ENCODE measurements at regions not wholly inside any gene's neighbourhood (a gene's known extent, or its start where the extent isn't known, plus 50 kb on each side); places are given as distances from the start of the nearest gene placed in this dataset.

GRCh38 chr20:48090314-48090713 is 305.0 kb upstream of the SULF2 start:
- Histone ChIP-seq H3K27ac (replicated peaks) (no peak overlapping the region), H3K4me3 (replicated peaks; ENCODE audit: insufficient read depth, low read length) (no peak overlapping the region), H3K27me3 (ENCODE audit: insufficient read depth, poor library complexity, severe bottlenecking) (no peaks in the 10 kb centered on the region)
- DNase-seq (ENCODE audit: low read depth in 1 of 2, low spot score in 1 of 2), result no peak
- TF ChIP-seq REST (IDR thresholded peaks at IDR 0.05; ENCODE audit: insufficient replicate concordance, low read depth) (no peak), POLR2AphosphoS5 (IDR thresholded peaks at IDR 0.05; ENCODE audit: low read depth) (no peak), GABPA (IDR thresholded peaks at IDR 0.05; ENCODE audit: low read depth) (no peak), SPI1 (IDR thresholded peaks at IDR 0.05; ENCODE audit: borderline replicate concordance, low read depth) (no peak)
- TF ChIP-seq, protein P1, sequence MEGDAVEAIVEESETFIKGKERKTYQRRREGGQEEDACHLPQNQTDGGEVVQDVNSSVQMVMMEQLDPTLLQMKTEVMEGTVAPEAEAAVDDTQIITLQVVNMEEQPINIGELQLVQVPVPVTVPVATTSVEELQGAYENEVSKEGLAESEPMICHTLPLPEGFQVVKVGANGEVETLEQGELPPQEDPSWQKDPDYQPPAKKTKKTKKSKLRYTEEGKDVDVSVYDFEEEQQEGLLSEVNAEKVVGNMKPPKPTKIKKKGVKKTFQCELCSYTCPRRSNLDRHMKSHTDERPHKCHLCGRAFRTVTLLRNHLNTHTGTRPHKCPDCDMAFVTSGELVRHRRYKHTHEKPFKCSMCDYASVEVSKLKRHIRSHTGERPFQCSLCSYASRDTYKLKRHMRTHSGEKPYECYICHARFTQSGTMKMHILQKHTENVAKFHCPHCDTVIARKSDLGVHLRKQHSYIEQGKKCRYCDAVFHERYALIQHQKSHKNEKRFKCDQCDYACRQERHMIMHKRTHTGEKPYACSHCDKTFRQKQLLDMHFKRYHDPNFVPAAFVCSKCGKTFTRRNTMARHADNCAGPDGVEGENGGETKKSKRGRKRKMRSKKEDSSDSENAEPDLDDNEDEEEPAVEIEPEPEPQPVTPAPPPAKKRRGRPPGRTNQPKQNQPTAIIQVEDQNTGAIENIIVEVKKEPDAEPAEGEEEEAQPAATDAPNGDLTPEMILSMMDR (IDR thresholded peaks at IDR 0.05; ENCODE audit: insufficient read depth, low read length), result no peak

DNA sequence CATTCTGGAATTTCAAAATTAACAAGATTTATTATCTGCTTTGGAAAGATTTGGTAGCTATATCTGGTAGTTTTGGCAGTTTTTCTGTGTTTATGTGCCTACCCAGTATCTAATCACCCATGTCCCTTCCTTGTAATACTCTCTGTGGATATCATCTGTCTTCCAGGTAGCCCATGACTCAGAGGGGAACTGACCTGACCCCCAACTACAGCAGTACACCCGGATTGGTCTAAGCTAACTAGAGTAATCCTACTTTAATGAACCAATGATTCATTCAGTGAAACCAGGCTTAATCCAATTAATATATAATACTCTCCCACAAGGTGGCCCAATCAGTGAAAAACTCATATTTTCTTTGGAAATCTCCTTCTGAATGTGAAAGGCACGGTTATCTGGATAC is 295.3 kb upstream of the SULF2 start:
- Histone ChIP-seq H3K4me3 (replicated peaks; ENCODE audit: insufficient read depth, low read length) (no peak overlapping the region), H3K27me3 (ENCODE audit: insufficient read depth, poor library complexity, severe bottlenecking) (no peaks in the 10 kb centered on the region), H3K27ac (replicated peaks) (no peak overlapping the region)
- no peak for TF ChIP-seq SPI1 (IDR thresholded peaks at IDR 0.05; ENCODE audit: borderline replicate concordance, low read depth)
- TF ChIP-seq, protein P1 (IDR thresholded peaks at IDR 0.05; ENCODE audit: insufficient read depth, low read length), result no peak
- TF ChIP-seq POLR2AphosphoS5 (IDR thresholded peaks at IDR 0.05; ENCODE audit: low read depth), result no peak
- TF ChIP-seq GABPA (IDR thresholded peaks at IDR 0.05; ENCODE audit: low read depth), result no peak
- no peak for DNase-seq (ENCODE audit: low read depth in 1 of 2, low spot score in 1 of 2)

DNA sequence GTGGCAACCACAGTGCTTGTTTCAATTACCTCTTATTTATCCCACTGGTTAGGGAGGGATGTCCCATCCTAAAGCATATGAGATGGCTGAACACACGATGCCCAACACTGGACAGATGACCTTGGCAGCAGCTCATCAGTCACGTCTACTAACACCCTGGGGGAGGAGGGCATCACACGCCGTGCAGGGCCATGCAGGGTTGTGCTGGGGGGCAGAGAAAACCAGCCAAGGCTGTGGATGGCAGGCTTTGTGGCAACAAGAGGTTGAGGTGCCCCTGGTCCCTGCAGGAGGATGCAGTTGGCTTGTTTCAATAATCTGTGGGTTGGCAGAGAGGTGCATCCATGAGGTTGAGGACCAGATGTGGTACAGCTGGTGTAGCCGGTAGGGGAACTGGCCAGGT is 293.7 kb upstream of the SULF2 start:
- Histone ChIP-seq H3K27me3 (ENCODE audit: insufficient read depth, poor library complexity, severe bottlenecking) (no peaks in the 10 kb centered on the region), H3K4me3 (replicated peaks; ENCODE audit: insufficient read depth, low read length) (no peak overlapping the region), H3K27ac (replicated peaks) (no peak overlapping the region)
- no peak for DNase-seq (ENCODE audit: low read depth in 1 of 2, low spot score in 1 of 2)
- no peak for TF ChIP-seq POLR2AphosphoS5 (IDR thresholded peaks at IDR 0.05; ENCODE audit: low read depth)
- no peak for TF ChIP-seq GABPA (IDR thresholded peaks at IDR 0.05; ENCODE audit: low read depth)
- TF ChIP-seq, protein P1 (IDR thresholded peaks at IDR 0.05; ENCODE audit: insufficient read depth, low read length), result no peak
- TF ChIP-seq REST (IDR thresholded peaks at IDR 0.05; ENCODE audit: insufficient replicate concordance, low read depth), result no peak
- TF ChIP-seq SPI1 (IDR thresholded peaks at IDR 0.05; ENCODE audit: borderline replicate concordance, low read depth), result no peak

DNA sequence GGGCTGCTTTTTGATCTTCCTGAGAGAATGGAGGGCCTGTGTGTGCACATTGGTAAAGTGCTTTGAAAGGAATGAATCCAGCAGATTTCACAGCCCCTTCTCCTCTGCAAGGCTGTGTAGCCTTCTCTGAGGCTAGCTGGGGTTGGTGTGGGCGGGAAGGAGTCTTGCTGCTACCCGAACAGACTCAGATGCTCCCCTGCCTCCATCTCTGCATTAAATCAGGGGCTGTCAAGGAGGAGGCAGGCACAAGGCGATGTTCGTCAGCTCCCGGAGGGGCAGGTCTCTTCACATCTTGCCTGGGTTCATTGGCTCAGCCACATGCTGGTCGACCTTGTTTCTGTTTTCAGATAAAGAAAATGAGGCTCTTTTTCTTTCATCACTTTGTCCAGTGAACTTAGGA is 291.5 kb upstream of the SULF2 start:
- Histone ChIP-seq H3K27me3 (ENCODE audit: insufficient read depth, poor library complexity, severe bottlenecking) (no peaks in the 10 kb centered on the region), H3K27ac (replicated peaks) (no peak overlapping the region), H3K4me3 (replicated peaks; ENCODE audit: insufficient read depth, low read length) (no peak overlapping the region)
- TF ChIP-seq REST (IDR thresholded peaks at IDR 0.05; ENCODE audit: insufficient replicate concordance, low read depth) (no peak), GABPA (IDR thresholded peaks at IDR 0.05; ENCODE audit: low read depth) (no peak), SPI1 (IDR thresholded peaks at IDR 0.05; ENCODE audit: borderline replicate concordance, low read depth) (no peak), POLR2AphosphoS5 (IDR thresholded peaks at IDR 0.05; ENCODE audit: low read depth) (no peak)
- no peak for DNase-seq (ENCODE audit: low read depth in 1 of 2, low spot score in 1 of 2)
